Ectodermal cell (in vitro differentiated cells): ENCODE measurements at regions not wholly inside any gene's neighbourhood (a gene's known extent, or its start where the extent isn't known, plus 50 kb on each side); places are given as distances from the start of the nearest gene placed in this dataset.
"Not testable (repeated sequence)": the region's sequence is repeated elsewhere in the genome, so short reads cannot be mapped to it uniquely, and the experiment has no call there.

ENCODE experiments used
- H3K27ac ChIP-seq: 2 replicates; pipeline ENCODE4 v1.7.0; 2013; ENCODE audit warnings: mild to moderate bottlenecking, low read depth, low read length; ENCODE audit not compliant: insufficient read depth, poor library complexity, severe bottlenecking
- H3K27me3 ChIP-seq: 2 replicates; pipeline ENCODE4 v1.7.0; 2013; ENCODE audit warnings: mild to moderate bottlenecking, low read length; ENCODE audit not compliant: insufficient read depth, control insufficient read depth, poor library complexity, severe bottlenecking
- H3K36me3 ChIP-seq: one replicate; pipeline ENCODE4 v1.7.0; 2013; ENCODE audit warnings: low read length; ENCODE audit not compliant: control insufficient read depth, insufficient read depth
- H3K4me1 ChIP-seq: one replicate; pipeline ENCODE4 v1.7.0; 2013; ENCODE audit warnings: low read length; ENCODE audit not compliant: control insufficient read depth, insufficient read depth
- H3K4me3 ChIP-seq: 2 replicates; pipeline ENCODE4 v1.7.0; 2013; ENCODE audit warnings: low read depth, low read length, control low read depth; ENCODE audit not compliant: insufficient read depth
- H3K9me3 ChIP-seq: 2 replicates; pipeline ENCODE4 v1.7.0; 2013; ENCODE audit warnings: mild to moderate bottlenecking, low read length, moderate library complexity; ENCODE audit not compliant: control insufficient read depth
- WGBS, 2 experiments: methylation state at CpG; one replicate each; pipeline ENCODE4 v1.1.7; 2013; ENCODE audit warnings: missing lambda C conversion rate in 2 of 2; 5-methylcytosine and 5-hydroxymethylcytosine counted together

GRCh38 chr10:30695481-30696236 lies 66.1 kb upstream of the LYZL2 start:
- H3K4me3 ChIP-seq, H3K9me3 ChIP-seq, H3K27me3 ChIP-seq, H3K27ac ChIP-seq, H3K36me3 ChIP-seq, H3K4me1 ChIP-seq: not testable (repeated sequence)
- WGBS, 2 experiments: 91 to 95% methylated on average over 18 of the region's 18 CpGs

GRCh38 chr10:30694518-30695228 lies 65.1 kb upstream of the LYZL2 start:
- Histone ChIP-seq H3K4me3 (no peak overlapping the region), H3K9me3 (no peaks in the 10 kb centered on the region), H3K27me3 (no peaks in the 10 kb centered on the region), H3K27ac (no peak overlapping the region), H3K4me1 (no peaks in the 10 kb centered on the region), H3K36me3 (no peaks in the 10 kb centered on the region)
- WGBS, 2 experiments: 96% methylated on average over 5 to 6 of the region's 6 CpGs

DNA sequence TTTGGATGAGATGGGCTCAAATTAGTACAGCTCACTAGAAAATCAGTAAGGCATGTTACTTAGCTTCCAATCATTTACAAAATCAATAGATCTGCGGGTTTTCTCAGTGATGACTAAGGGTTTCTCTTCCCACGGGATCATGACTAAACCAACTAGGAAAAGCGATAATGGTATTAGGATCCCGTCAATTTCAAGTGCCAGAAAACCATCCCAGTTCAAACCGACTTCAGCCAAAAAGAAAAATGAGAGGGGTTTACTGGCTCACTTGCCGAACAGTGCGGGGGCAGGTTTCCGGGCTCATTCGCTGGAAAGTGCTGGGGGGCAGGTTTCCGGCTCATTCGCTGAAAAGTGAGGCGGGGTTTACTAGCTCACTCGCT lies 62.1 kb upstream of the LYZL2 start:
- Histone ChIP-seq H3K4me3 (no peak overlapping the region), H3K27me3 (no peaks in the 10 kb centered on the region), H3K36me3 (no peaks in the 10 kb centered on the region), H3K27ac (no peak overlapping the region), H3K9me3 (no peaks in the 10 kb centered on the region), H3K4me1 (no peaks in the 10 kb centered on the region)
- WGBS, 2 experiments: 93 to 94% methylated on average over 13 of the region's 13 CpGs

DNA sequence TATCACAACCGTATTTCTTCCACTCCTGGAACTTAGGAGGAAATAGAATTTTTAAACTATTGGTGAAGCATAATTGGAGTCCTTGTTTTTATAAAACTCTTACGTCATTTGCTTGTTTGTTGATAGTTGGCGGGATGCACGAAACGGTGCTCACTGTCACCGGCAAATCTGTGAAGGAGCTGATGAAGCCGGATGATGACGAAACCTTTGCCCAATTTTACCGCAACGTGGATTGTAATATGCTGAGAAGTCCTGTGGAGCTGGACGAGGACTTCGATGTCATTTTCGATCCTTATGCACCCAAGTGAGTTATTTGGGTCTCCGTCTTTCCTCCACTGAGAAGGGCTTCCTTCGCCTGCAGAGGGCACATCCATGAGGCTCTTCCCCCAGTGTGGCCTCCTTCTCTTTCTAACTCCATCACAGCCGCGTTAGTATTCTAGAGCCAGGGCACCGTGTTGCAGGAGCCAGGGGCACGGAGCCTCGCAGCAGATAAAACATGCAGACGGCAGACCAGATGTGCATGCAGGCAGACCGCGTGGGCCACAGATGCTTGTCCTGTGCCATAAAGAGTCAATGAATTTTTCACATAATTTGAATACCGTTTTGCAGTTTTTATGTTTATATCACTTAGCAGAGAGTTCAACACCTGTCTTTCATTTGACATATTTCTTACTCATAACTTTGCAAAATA lies 61.5 kb upstream of the LYZL2 start:
- not testable (repeated sequence) for H3K4me1 ChIP-seq, H3K27ac ChIP-seq, H3K27me3 ChIP-seq, H3K4me3 ChIP-seq, H3K9me3 ChIP-seq, H3K36me3 ChIP-seq
- 94 to 95% methylated on average over 24 of the region's 24 CpGs for WGBS, 2 experiments

GRCh38 chr10:30688456-30688855 lies 58.9 kb upstream of the LYZL2 start:
- no peaks in the 10 kb centered on the region for H3K4me1 ChIP-seq
- no peak overlapping the region for H3K4me3 ChIP-seq
- H3K27me3 ChIP-seq: no peaks in the 10 kb centered on the region
- no peaks in the 10 kb centered on the region for H3K36me3 ChIP-seq
- no peak overlapping the region for H3K27ac ChIP-seq
- WGBS, 2 experiments: 87 to 92% methylated on average over 4 of the region's 4 CpGs
- no peaks in the 10 kb centered on the region for H3K9me3 ChIP-seq

DNA sequence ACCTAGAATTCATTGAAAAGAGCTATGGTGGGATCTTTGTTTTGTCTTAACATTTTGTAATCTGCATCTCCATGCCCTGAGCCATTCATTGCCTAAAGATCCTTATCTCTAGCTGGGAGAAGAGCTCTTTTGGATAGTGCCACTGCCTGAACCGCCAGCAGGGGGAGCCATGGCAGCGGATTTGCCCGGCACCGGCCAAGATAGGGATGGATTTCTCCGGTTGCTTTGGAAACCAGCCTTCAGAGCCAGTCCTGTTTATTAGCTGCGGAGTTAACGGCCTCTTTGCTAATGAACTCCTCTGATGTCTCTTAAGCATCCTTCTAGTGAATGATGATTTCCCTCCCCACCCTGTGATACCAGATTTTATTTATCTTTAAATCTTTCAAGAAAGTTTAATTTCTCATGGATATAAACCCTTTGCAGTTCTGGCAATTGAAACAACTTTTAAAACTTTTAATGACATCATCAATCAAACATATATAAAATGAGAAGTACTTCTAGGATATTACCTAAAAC lies 58.2 kb upstream of the LYZL2 start:
- 1 to 5% methylated on average over 7 of the region's 7 CpGs for WGBS, 2 experiments
- no peak overlapping the region for H3K4me3 ChIP-seq
- H3K36me3 ChIP-seq: no peaks in the 10 kb centered on the region
- no peaks in the 10 kb centered on the region for H3K4me1 ChIP-seq
- H3K27me3 ChIP-seq: no peaks in the 10 kb centered on the region
- H3K9me3 ChIP-seq: no peaks in the 10 kb centered on the region
- H3K27ac ChIP-seq: no peak overlapping the region

DNA sequence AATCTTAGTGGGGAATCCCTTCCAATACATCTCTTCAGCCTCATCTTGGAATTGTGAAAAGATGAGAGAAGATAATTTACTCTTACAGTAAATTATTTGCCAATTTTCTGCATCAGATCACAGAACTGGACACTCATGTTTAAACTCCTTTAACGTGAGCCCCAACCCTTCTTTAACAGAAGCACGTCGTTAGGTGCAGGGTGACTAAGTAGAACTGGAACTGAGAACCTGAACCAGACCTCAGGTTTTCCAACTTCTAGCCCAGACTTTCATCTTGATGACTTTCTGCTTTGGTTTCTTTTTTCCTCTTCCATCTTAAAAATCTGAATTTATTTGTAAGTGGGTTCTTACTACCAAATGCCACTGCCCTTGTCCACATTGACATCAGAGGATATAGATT lies 57.2 kb upstream of the LYZL2 start:
- H3K36me3 ChIP-seq: no peaks in the 10 kb centered on the region
- WGBS, 2 experiments: 91 to 93% methylated on average over 3 of the region's 3 CpGs
- no peak overlapping the region for H3K4me3 ChIP-seq
- no peak overlapping the region for H3K27ac ChIP-seq
- H3K9me3 ChIP-seq: no peaks in the 10 kb centered on the region
- no peaks in the 10 kb centered on the region for H3K4me1 ChIP-seq
- no peaks in the 10 kb centered on the region for H3K27me3 ChIP-seq

GRCh38 chr10:30683496-30683895 lies 53.9 kb upstream of the LYZL2 start:
- Histone ChIP-seq H3K4me1 (no peaks in the 10 kb centered on the region), H3K36me3 (no peaks in the 10 kb centered on the region), H3K27me3 (no peaks in the 10 kb centered on the region), H3K27ac (no peak overlapping the region), H3K9me3 (no peaks in the 10 kb centered on the region), H3K4me3 (no peak overlapping the region)
- 93 to 95% methylated on average over 9 to 10 of the region's 10 CpGs for WGBS, 2 experiments

DNA sequence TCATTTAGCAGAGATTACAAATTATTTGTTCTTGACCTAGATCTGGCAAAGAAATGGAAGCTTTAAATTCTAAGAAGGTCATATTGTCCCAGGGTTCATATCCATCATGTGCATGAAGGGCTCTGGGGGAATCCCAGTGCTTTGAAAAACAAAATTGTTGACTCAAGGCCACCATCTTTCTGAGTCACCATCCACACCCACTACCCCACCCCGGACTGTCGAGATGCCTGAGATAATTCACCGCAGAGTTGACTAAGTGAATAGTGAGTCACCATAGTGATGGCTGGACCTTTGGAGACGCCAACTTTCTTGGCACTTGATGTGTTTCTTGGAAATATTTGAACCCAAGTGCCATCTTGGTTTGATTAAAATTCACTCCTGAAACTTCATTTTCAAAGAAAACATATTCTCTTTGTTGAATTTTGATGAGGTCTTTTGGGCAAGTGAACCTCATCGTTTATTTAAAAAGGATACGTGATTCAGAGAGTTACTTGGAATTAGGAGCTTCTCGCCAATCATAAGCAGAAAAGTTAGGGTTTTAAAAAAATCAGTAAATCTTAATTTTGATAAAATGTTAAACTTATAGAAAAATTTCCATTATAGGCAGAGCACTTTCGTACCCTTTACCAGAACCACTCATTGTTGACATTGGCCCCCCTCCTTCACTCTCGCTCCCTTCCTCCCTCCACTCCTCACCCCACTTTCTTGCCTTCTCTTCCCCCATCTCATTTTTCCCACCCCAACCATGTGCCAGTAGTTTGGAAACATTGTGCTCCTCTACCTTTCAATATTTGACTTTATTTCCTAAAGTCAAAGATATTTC lies 53.0 kb upstream of the LYZL2 start:
- 92 to 93% methylated on average over 7 of the region's 9 CpGs for WGBS, 2 experiments
- not testable (repeated sequence) for H3K27me3 ChIP-seq, H3K4me1 ChIP-seq, H3K9me3 ChIP-seq, H3K27ac ChIP-seq, H3K4me3 ChIP-seq, H3K36me3 ChIP-seq
